ENCODE measurements at regions not wholly inside any gene's neighbourhood (a gene's known extent, or its start where the extent isn't known, plus 50 kb on each side); places are given as distances from the start of the nearest gene placed in this dataset.

DNA sequence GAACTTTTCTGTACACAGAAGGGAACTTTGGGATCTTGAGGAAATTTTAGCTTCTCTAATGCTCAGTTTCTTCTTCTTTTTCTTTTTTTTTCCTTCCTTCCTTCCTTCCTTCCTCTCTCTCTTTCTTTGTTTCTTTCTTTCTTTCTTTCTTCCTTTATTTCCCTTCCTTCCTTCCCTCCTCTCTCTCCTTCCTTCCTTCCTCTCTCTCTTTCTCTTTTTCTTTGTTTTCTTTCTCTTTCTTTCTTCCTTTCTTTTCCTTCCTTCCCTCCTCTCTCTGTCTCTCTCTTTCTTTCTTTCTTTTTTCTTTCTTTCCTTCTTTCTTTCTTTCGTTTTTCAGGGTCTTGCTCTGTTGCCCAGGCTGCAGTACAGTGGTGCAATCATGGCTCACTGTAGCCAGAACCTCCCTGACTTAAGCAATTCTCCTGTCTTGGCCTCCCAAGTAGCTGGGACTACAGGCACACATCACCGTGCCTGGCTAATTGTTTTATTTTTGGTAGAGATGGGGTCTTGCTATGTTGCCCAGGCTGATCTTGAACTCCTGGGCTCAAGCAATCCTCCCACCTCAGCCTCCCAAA, 58.6 kb upstream of the SDK1 start:
- WGBS, 2 donors, result 72 to 91% methylated on average over 2 of the region's 2 CpGs

DNA sequence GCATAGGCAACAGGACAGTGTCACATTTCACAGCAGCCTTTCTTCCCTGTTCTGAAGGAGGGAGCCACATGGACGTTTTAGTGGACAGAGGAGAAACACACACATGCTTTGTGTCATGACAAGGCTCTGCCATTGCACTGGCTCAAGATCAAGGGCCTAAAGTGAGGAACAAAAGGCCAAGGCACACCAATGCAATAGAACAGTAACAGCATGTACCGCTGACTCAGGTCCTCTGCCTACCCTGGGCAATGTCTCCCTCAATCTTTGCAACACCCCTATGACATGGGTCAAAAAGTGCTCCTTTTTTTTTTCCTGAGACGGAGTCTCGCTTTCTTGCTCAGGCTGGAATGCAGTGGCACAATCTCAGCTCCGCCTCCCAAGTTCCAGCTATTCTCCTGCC, 57.8 kb upstream of the SDK1 start:
- intact Hi-C loops (cut with DNase I), result no loop called here
- DNase-seq, result no peak
- WGBS, 2 donors, result 72 to 88% methylated on average over 5 of the region's 5 CpGs
- peaks cover 0 to 34% (median 17%) of the 10 kb centered on the region in 4 donors for H3K4me1 ChIP-seq
- H3K9me3 ChIP-seq, result peaks cover 0 to 2% (median 0%) of the 10 kb centered on the region in 4 donors
- H3K27ac ChIP-seq, result no peak overlapping the region
- no peaks in the 10 kb centered on the region for H3K36me3 ChIP-seq
- no peak for TF ChIP-seq POLR2A (IDR thresholded peaks at IDR 0.05)
- TF ChIP-seq, protein P1, sequence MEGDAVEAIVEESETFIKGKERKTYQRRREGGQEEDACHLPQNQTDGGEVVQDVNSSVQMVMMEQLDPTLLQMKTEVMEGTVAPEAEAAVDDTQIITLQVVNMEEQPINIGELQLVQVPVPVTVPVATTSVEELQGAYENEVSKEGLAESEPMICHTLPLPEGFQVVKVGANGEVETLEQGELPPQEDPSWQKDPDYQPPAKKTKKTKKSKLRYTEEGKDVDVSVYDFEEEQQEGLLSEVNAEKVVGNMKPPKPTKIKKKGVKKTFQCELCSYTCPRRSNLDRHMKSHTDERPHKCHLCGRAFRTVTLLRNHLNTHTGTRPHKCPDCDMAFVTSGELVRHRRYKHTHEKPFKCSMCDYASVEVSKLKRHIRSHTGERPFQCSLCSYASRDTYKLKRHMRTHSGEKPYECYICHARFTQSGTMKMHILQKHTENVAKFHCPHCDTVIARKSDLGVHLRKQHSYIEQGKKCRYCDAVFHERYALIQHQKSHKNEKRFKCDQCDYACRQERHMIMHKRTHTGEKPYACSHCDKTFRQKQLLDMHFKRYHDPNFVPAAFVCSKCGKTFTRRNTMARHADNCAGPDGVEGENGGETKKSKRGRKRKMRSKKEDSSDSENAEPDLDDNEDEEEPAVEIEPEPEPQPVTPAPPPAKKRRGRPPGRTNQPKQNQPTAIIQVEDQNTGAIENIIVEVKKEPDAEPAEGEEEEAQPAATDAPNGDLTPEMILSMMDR (IDR thresholded peaks at IDR 0.05), result no peak
- peak in 1 of 4 donors; percentile 80 for TF ChIP-seq EP300 (IDR thresholded peaks at IDR 0.05)
- peak in 2 of 4 donors; percentile 21 to 83 for TF ChIP-seq POLR2AphosphoS5 (IDR thresholded peaks at IDR 0.05)
- no peak overlapping the region for H3K4me3 ChIP-seq
- no peaks in the 10 kb centered on the region for H3K27me3 ChIP-seq

More for the DNA sequence above, 58.6 kb upstream of the SDK1 start:
- Histone ChIP-seq H3K27ac (no peak overlapping the region), H3K4me1 (peaks cover 0 to 34% (median 17%) of the 10 kb centered on the region in 4 donors), H3K27me3 (no peaks in the 10 kb centered on the region), H3K36me3 (no peaks in the 10 kb centered on the region), H3K4me3 (no peak overlapping the region), H3K9me3 (peaks cover 0 to 2% (median 0%) of the 10 kb centered on the region in 4 donors)
- DNase-seq, result no peak
- intact Hi-C loops (cut with DNase I), result no loop called here
- no peak for TF ChIP-seq EP300 (IDR thresholded peaks at IDR 0.05)
- TF ChIP-seq POLR2AphosphoS5 (IDR thresholded peaks at IDR 0.05), result no peak
- TF ChIP-seq POLR2A (IDR thresholded peaks at IDR 0.05), result no peak
- TF ChIP-seq, protein P1 (IDR thresholded peaks at IDR 0.05), result no peak

DNA sequence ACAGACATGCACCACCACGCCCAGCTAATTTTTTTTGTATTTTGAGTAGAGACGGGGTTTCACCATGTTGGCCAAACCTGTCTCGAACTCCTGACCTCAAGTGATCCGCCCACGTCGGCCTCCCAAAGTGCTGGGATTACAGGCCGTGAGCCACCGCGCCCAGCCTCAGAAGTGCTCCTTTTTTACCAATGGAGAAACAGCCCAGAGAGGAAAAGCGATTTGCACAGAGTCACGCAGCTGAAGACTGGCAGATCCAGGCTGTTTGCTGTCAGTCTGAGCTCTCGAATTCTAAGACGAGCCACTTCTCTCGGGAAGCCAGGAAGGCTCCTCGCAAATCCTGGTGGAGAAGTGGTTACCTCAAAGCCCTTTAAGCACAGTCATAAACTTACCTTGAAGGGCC, 57.4 kb upstream of the SDK1 start:
- TF ChIP-seq EP300 (IDR thresholded peaks at IDR 0.05), result no peak
- no peak for TF ChIP-seq POLR2A (IDR thresholded peaks at IDR 0.05)
- TF ChIP-seq, protein P1 (IDR thresholded peaks at IDR 0.05), result no peak
- TF ChIP-seq POLR2AphosphoS5 (IDR thresholded peaks at IDR 0.05), result no peak
- peaks cover 0 to 2% (median 0%) of the 10 kb centered on the region in 4 donors for H3K9me3 ChIP-seq
- DNase-seq, result no peak
- H3K27ac ChIP-seq, result peak overlapping the region in 1 of 4 donors; percentile 7
- no peaks in the 10 kb centered on the region for H3K27me3 ChIP-seq
- H3K36me3 ChIP-seq, result no peaks in the 10 kb centered on the region
- H3K4me1 ChIP-seq, result peaks cover 0 to 34% (median 17%) of the 10 kb centered on the region in 4 donors
- H3K4me3 ChIP-seq, result no peak overlapping the region
- WGBS, 2 donors, result 65 to 83% methylated on average over 15 of the region's 15 CpGs
- intact Hi-C loops (cut with DNase I), result no loop called here

DNA sequence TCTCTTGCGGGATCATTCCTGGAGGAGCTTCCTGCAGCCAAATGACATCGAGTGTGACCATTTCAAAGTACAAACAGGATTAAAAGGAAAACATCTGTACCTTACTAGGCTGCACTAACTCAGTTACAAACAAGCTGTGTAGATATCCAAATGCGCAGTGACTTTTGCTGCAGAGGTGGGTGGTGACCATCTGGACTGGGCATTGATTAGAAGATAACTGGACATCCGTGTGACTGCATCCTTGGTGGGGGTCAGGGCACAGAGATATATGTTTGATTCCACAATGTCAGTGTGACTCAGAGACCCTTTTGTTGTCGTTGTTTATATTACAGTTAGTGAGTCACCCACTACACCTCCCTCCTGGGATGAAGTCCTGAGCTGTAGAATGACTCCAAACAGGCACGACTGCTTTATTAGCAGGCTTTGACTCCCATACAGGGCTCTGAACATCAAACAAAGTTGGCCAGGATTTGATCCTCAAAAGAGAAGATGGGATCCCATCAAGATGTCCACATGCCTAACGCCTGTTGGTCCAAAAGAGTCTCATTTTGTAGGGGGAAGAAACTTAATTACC, 56.7 kb upstream of the SDK1 start:
- H3K36me3 ChIP-seq, result no peaks in the 10 kb centered on the region
- no peak for TF ChIP-seq POLR2AphosphoS5 (IDR thresholded peaks at IDR 0.05)
- WGBS, 2 donors, result 53 to 68% methylated on average over 7 of the region's 7 CpGs
- peaks cover 0 to 2% (median 0%) of the 10 kb centered on the region in 4 donors for H3K9me3 ChIP-seq
- no peak for DNase-seq
- intact Hi-C loops (cut with DNase I), result no loop called here
- no peaks in the 10 kb centered on the region for H3K27me3 ChIP-seq
- peak overlapping the region in 2 of 4 donors; percentile 4 to 7 for H3K27ac ChIP-seq
- H3K4me1 ChIP-seq, result peaks cover 0 to 34% (median 17%) of the 10 kb centered on the region in 4 donors
- no peak overlapping the region for H3K4me3 ChIP-seq

DNA sequence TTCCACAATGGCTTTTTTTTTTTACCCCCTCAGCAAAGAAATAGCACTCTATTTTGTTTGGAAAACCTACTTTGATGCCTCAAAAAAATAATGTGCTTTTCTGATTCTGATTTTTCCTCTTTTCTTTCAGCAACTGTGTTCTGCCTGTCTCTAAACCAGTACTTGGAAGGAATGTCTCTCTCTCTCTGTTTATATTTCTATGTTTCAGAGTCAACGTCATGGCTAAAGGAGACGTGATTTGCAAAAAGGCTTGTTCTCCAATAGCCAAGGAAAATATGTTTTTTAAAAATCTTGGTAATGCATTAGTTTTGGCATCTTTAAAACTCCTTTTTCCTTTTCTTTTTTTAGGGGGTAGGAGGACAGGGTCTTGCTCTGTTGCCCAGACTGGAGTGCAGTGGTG, 56.0 kb upstream of the SDK1 start:
- peak overlapping the region in 2 of 4 donors; percentile 4 to 55 for H3K27ac ChIP-seq
- no peaks in the 10 kb centered on the region for H3K27me3 ChIP-seq
- peaks cover 0 to 2% (median 0%) of the 10 kb centered on the region in 4 donors for H3K9me3 ChIP-seq
- H3K4me1 ChIP-seq, result peaks cover 0 to 34% (median 17%) of the 10 kb centered on the region in 4 donors
- H3K36me3 ChIP-seq, result no peaks in the 10 kb centered on the region
- no peak overlapping the region for H3K4me3 ChIP-seq
- intact Hi-C loops (cut with DNase I), result no loop called here
- TF ChIP-seq POLR2A (IDR thresholded peaks at IDR 0.05) (no peak), POLR2AphosphoS5 (IDR thresholded peaks at IDR 0.05) (no peak), EP300 (IDR thresholded peaks at IDR 0.05) (no peak)
- TF ChIP-seq, protein P1 (IDR thresholded peaks at IDR 0.05), result no peak
- WGBS, 2 donors, result 80 to 87% methylated on average over 2 of the region's 2 CpGs
- DNase-seq, result no peak
